ENCODE measurements at regions not wholly inside any gene's neighbourhood (a gene's known extent, or its start where the extent isn't known, plus 50 kb on each side); places are given as distances from the start of the nearest gene placed in this dataset.

- TF ChIP-seq EP300 (IDR thresholded peaks at IDR 0.05) (no peak), CEBPB (IDR thresholded peaks at IDR 0.05) (no peak), CTCF (IDR thresholded peaks at IDR 0.05) (no peak), REST (IDR thresholded peaks at IDR 0.05) (no peak)
These were observed 283.8 kb upstream of the CA10 start for GRCh38 chr17:52442350-52442749.

Data from A549 (cell line).